Heart left ventricle (tissue), 13 donors: ENCODE measurements at regions not wholly inside any gene's neighbourhood (a gene's known extent, or its start where the extent isn't known, plus 50 kb on each side); places are given as distances from the start of the nearest gene placed in this dataset.

Experiments used
- POLR2A ChIP-seq, 2 donors: fragments of 450-650 bp; IDR thresholded peaks; one replicate each; pipeline ENCODE4 v1.6.1; 2017; ENCODE audit warnings: antibody characterized with exemption in 2 of 2, mild to moderate bottlenecking in 2 of 2, moderate library complexity in 2 of 2
- TF ChIP-seq, protein P1 (sequence below), 12 donors: fragments of 200-600 bp; sonication (generic) in 4 of 12; IDR thresholded peaks; one replicate each; pipeline versions ENCODE4 v1.5.0 to v1.8.0; 2018 to 2022; ENCODE audit warnings: antibody characterized with exemption in 12 of 12, mild to moderate bottlenecking in 5 of 12
- donor health status: ischemic (EF 13 %, LVEDD 7.1; RV severe dilation, severe dysfunction).
- donor health status: DM: no; HTN: yes; CAD: no.
- donor health status: DM: no; HTN: no; CAD: no.
- donor health status: ischemic (EF 25% LVEDD 6.9; RV normal size, moderate dysfunction).
- donor health status: ischemic (EF 25% LVEDD 5.7; RV mildly dilated, moderate dysfunction).
- donor health status: ischemic (EF 35%, LVEDD 5.7; RV mildly dilated, moderate dysfunction).
- donor health status: nonischemic (EF 11% LVEDD 7.7; RV severe dilation, severe dysfunction).
- donor health status: DM: yes; HTN: yes; CAD: no.
- donor health status: PGD.
- donor health status: ischemic (EF 29% LVEDD 5.4; RV normal size, mild dysfunction).
- donor health status: nonischemic (EF 23%, LVEDD 6.1; RV moderate dilation, normal function).

DNA sequence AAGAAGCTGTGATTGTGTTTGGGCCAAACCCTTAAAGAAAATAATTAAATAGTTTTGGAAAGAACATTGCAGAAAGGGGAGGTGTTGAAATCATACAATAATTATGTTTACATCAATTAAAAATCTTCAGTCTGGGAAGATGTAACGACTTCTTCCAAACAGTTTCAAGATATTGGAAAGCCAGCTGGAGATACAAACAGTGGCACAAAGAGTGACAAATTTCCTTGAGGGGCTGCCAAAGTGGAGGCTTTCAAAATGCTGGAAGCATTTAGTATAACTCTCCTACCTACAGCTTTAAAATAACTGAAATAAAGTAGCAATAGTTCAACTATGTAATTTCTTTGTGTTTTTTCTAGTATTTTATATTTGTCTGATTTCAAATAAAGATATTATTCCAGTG is 405.0 kb downstream of the DNAJB9 start:
- TF ChIP-seq POLR2A (IDR thresholded peaks at IDR 0.05) = no peak
- TF ChIP-seq, protein P1, sequence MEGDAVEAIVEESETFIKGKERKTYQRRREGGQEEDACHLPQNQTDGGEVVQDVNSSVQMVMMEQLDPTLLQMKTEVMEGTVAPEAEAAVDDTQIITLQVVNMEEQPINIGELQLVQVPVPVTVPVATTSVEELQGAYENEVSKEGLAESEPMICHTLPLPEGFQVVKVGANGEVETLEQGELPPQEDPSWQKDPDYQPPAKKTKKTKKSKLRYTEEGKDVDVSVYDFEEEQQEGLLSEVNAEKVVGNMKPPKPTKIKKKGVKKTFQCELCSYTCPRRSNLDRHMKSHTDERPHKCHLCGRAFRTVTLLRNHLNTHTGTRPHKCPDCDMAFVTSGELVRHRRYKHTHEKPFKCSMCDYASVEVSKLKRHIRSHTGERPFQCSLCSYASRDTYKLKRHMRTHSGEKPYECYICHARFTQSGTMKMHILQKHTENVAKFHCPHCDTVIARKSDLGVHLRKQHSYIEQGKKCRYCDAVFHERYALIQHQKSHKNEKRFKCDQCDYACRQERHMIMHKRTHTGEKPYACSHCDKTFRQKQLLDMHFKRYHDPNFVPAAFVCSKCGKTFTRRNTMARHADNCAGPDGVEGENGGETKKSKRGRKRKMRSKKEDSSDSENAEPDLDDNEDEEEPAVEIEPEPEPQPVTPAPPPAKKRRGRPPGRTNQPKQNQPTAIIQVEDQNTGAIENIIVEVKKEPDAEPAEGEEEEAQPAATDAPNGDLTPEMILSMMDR (IDR thresholded peaks at IDR 0.05) = no peak
